Ascending aorta (tissue), 2 donors: ENCODE measurements at regions not wholly inside any gene's neighbourhood (a gene's known extent, or its start where the extent isn't known, plus 50 kb on each side); places are given as distances from the start of the nearest gene placed in this dataset.
"Not testable (repeated sequence)": the region's sequence is repeated elsewhere in the genome, so short reads cannot be mapped to it uniquely, and the experiment has no call there.

ENCODE experiments used
- DNase-seq, 2 donors: peaks; one replicate each; pipeline ENCODE4 v3.0.0-alpha.2; 2019; ENCODE audit warnings: low spot score in 2 of 2
- H3K27ac ChIP-seq, 2 donors: fragments of 200-600 bp; sonication (generic); one replicate each; pipeline ENCODE4 v1.5.1; 2016 to 2017; ENCODE audit warnings: mild to moderate bottlenecking in 1 of 2
- H3K27me3 ChIP-seq: fragments of 200-600 bp; sonication (generic); one replicate; pipeline ENCODE4 v1.5.1; 2017
- H3K36me3 ChIP-seq, 2 donors: fragments of 200-600 bp; sonication (generic); one replicate each; pipeline ENCODE4 v1.5.1; 2016
- H3K4me1 ChIP-seq, 2 donors: fragments of 200-600 bp; sonication (generic); one replicate each; pipeline ENCODE4 v1.5.1; 2016 to 2017; ENCODE audit warnings: mild to moderate bottlenecking in 1 of 2
- H3K4me3 ChIP-seq, 2 donors: fragments of 200-600 bp; sonication (generic); one replicate each; pipeline ENCODE4 v1.5.1; 2016 to 2017; ENCODE audit warnings: mild to moderate bottlenecking in 1 of 2
- H3K9me3 ChIP-seq, 2 donors: fragments of 200-600 bp; sonication (generic); one replicate each; pipeline ENCODE4 v1.5.1; 2016
- intact Hi-C: fragments of 100-400 bp; cut with DNase I; formaldehyde crosslinking; loops from one replicate; pipeline ENCODE4 v1.15.1; 2023
- TF ChIP-seq, protein P1 (sequence below), 3 experiments: fragments of 200-600 bp in 2 of 3; fragments of 450-650 bp in 1 of 3; sonication (generic) in 2 of 3; IDR thresholded peaks; one replicate each; pipeline ENCODE4 v1.5.1; 2016 to 2019; ENCODE audit warnings: antibody characterized with exemption in 3 of 3, mild to moderate bottlenecking in 1 of 3, moderate library complexity in 1 of 3

DNA sequence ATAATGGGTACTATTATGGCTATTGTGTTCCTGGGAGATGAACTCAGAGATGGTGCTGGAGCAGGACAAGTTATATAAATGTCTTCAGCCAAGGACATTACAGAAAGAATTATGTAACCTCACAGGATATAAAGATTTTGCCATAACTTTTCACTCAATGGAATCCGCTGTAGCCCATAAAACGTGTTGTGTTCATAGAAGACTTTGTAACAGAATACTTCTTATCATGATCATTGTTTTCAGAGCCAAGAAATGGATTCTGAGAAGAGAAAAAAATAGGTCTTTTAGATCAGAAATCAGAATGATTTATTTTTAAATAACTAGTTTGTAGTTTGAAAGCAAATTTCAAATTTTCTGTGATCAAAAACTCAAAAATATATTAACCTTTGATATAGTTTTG is 441.0 kb upstream of the TENM3 start:
- intact Hi-C loops = no loop called here
- Histone ChIP-seq H3K4me1 (no peaks in the 10 kb centered on the region), H3K27ac (no peak overlapping the region), H3K4me3 (no peak overlapping the region), H3K27me3 (no peaks in the 10 kb centered on the region), H3K36me3 (no peaks in the 10 kb centered on the region), H3K9me3 (no peaks in the 10 kb centered on the region)
- TF ChIP-seq, protein P1, sequence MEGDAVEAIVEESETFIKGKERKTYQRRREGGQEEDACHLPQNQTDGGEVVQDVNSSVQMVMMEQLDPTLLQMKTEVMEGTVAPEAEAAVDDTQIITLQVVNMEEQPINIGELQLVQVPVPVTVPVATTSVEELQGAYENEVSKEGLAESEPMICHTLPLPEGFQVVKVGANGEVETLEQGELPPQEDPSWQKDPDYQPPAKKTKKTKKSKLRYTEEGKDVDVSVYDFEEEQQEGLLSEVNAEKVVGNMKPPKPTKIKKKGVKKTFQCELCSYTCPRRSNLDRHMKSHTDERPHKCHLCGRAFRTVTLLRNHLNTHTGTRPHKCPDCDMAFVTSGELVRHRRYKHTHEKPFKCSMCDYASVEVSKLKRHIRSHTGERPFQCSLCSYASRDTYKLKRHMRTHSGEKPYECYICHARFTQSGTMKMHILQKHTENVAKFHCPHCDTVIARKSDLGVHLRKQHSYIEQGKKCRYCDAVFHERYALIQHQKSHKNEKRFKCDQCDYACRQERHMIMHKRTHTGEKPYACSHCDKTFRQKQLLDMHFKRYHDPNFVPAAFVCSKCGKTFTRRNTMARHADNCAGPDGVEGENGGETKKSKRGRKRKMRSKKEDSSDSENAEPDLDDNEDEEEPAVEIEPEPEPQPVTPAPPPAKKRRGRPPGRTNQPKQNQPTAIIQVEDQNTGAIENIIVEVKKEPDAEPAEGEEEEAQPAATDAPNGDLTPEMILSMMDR (IDR thresholded peaks at IDR 0.05) = no peak
- no peak for DNase-seq

DNA sequence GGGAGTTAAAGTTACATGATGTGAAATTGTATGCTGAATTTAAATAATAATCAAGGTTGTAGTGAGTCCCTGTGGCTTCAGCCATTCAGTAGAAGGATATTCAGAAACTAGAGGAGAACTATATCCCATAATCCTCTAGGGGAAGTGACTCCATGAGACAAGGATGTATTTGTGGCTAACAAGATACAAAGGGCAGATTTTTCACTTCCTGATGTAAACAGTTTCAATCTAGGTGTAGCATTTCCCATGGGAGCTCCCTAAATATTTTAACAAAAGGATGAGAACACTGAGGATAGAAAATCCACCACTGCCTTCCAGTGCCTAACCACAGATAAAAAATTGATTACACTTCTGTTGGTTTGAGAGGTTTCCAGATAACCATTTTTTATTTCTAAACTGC is 435.4 kb upstream of the TENM3 start:
- no peak overlapping the region for H3K27ac ChIP-seq
- H3K9me3 ChIP-seq = no peaks in the 10 kb centered on the region
- intact Hi-C loops = no loop called here
- TF ChIP-seq, protein P1 (IDR thresholded peaks at IDR 0.05) = no peak
- H3K4me1 ChIP-seq = no peaks in the 10 kb centered on the region
- H3K36me3 ChIP-seq = no peaks in the 10 kb centered on the region
- no peak overlapping the region for H3K4me3 ChIP-seq
- DNase-seq = no peak
- H3K27me3 ChIP-seq = no peaks in the 10 kb centered on the region

DNA sequence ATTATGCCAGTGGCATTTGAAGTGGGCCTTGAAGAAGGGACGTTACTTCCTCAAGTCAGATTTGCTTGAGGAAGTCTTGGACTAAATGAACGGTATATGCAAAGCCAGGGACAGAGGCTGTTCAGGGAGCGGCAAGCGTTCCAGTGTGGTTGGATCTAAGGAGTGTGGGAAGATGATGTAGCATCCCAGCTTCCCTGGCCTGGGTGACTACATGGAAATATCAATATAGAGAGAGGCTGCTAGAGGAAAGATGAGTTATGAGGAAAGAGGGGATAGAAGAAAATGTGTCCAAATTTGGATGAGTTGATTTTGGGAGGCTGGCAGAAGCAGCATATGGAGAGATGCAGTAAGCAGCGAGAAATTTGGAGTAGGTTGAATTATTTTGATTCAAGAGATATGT is 432.5 kb upstream of the TENM3 start:
- H3K36me3 ChIP-seq = no peaks in the 10 kb centered on the region
- no peak for DNase-seq
- H3K27me3 ChIP-seq = no peaks in the 10 kb centered on the region
- H3K27ac ChIP-seq = no peak overlapping the region
- H3K4me3 ChIP-seq = no peak overlapping the region
- no peaks in the 10 kb centered on the region for H3K9me3 ChIP-seq
- intact Hi-C loops = no loop called here
- no peaks in the 10 kb centered on the region for H3K4me1 ChIP-seq
- TF ChIP-seq, protein P1 (IDR thresholded peaks at IDR 0.05) = no peak

DNA sequence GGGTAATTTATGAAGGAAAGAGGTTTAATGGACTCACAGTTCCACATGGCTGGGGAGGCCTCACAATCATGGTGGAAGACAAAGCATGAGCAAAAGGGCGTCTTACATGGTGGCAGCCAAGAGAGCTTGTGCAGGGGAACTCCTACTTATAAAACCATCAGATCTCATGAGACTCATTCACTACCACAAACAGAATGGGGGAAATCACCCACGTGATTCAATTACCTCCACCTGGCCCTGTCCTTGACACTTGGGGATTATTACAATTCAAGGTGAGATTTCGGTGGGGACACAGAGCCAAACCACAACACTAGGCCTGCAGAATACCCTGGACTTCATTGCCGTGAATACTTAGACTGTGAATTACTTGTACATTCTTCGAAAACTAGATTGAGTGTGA is 431.7 kb upstream of the TENM3 start:
- not testable (repeated sequence) for H3K27me3 ChIP-seq

DNA sequence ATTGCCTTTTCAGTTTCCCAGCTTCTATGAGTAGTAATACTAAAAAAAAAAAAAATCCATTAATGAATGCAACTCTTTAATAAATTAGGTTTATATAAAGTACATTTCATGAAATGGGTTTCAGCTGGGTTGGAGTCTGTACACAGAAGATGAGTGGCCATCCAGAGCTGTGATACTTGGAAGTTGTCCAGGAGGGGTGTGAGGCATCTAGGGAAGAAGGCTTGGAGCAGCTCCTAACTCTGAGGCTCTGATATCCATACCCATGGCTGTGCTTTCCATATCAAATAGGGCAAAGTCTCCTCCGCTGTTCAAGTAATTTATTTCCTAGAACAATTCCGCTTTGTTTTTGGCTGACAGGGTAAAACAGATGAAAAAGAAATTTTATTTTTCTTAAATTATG is 423.3 kb upstream of the TENM3 start:
- H3K27me3 ChIP-seq = no peaks in the 10 kb centered on the region
- TF ChIP-seq, protein P1 (IDR thresholded peaks at IDR 0.05) = no peak
- H3K27ac ChIP-seq = no peak overlapping the region
- DNase-seq = no peak
- intact Hi-C loops = no loop called here
- no peaks in the 10 kb centered on the region for H3K4me1 ChIP-seq
- no peaks in the 10 kb centered on the region for H3K9me3 ChIP-seq
- no peak overlapping the region for H3K4me3 ChIP-seq
- no peaks in the 10 kb centered on the region for H3K36me3 ChIP-seq

More for the DNA sequence above, 431.7 kb upstream of the TENM3 start:
- H3K4me1 ChIP-seq, DNase-seq, H3K9me3 ChIP-seq, H3K27ac ChIP-seq, H3K4me3 ChIP-seq, H3K36me3 ChIP-seq, intact Hi-C loops: not testable (repeated sequence)

DNA sequence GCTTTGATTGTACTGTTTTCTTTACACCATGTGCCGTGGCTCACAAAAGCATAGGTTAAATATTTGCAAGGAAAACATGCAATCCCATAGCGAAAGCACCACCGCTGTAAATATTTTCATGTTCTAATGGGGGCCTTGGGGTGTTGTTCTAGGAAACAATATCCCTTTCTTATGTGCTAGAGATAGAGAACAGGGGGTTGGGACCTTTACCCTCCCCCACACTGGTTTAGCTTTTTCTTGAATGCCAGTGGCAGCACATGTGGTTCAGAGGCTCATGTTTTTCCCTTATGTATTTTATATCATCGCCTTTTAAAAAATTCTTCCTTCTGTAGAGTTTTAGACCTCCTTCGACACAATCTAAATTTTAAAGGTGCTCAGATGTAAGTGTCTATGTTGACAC is 422.6 kb upstream of the TENM3 start:
- no peaks in the 10 kb centered on the region for H3K9me3 ChIP-seq

More for the DNA sequence above, 422.6 kb upstream of the TENM3 start:
- Histone ChIP-seq H3K36me3 (no peaks in the 10 kb centered on the region), H3K27me3 (no peaks in the 10 kb centered on the region), H3K27ac (no peak overlapping the region), H3K4me1 (no peaks in the 10 kb centered on the region), H3K4me3 (no peak overlapping the region)
- TF ChIP-seq, protein P1 (IDR thresholded peaks at IDR 0.05) = no peak
- no peak for DNase-seq
- intact Hi-C loops = no loop called here
